ENCODE measurements at regions not wholly inside any gene's neighbourhood (a gene's known extent, or its start where the extent isn't known, plus 50 kb on each side); places are given as distances from the start of the nearest gene placed in this dataset.

GRCh38 chr9:17019398-17019797, 115.4 kb upstream of the CNTLN start:
- DNase-seq (ENCODE audit: low read depth in 3 of 3, low spot score in 2 of 3): no peak

GRCh38 chr9:17018540-17019196, 116.2 kb upstream of the CNTLN start:
- DNase-seq (ENCODE audit: low read depth in 3 of 3, low spot score in 2 of 3): no peak

- DNase-seq (ENCODE audit: low read depth in 3 of 3, low spot score in 2 of 3): no peak
Observed at GRCh38 chr9:17017931-17018491, 116.8 kb upstream of the CNTLN start.

GRCh38 chr9:17013891-17014290, 120.9 kb upstream of the CNTLN start:
- DNase-seq (ENCODE audit: low read depth in 3 of 3, low spot score in 2 of 3): no peak

GRCh38 chr9:17013010-17013409, 121.8 kb upstream of the CNTLN start:
- DNase-seq (ENCODE audit: low read depth in 3 of 3, low spot score in 2 of 3): no peak

GRCh38 chr9:17011880-17012279, 123.0 kb upstream of the CNTLN start:
- DNase-seq (ENCODE audit: low read depth in 3 of 3, low spot score in 2 of 3): no peak

- DNase-seq (ENCODE audit: low read depth in 3 of 3, low spot score in 2 of 3): no peak
Observed at GRCh38 chr9:17009071-17009470, 125.8 kb upstream of the CNTLN start.

GRCh38 chr9:17005056-17005823, 129.6 kb upstream of the CNTLN start:
- DNase-seq (ENCODE audit: low read depth in 3 of 3, low spot score in 2 of 3): peak; percentile 43 to 71 (median 48)

- no peak for DNase-seq (ENCODE audit: low read depth in 3 of 3, low spot score in 2 of 3)
Observed at GRCh38 chr9:17004500-17004899, 130.3 kb upstream of the CNTLN start.

GRCh38 chr9:17003576-17004240, 131.1 kb upstream of the CNTLN start:
- DNase-seq (ENCODE audit: low read depth in 3 of 3, low spot score in 2 of 3): no peak

- DNase-seq (ENCODE audit: low read depth in 3 of 3, low spot score in 2 of 3): no peak
Observed at GRCh38 chr9:16996901-16997491, 126.5 kb upstream of the BNC2 start.

- no peak for DNase-seq (ENCODE audit: low read depth in 3 of 3, low spot score in 2 of 3)
Observed at GRCh38 chr9:16992138-16992537, 121.7 kb upstream of the BNC2 start.

- DNase-seq (ENCODE audit: low read depth in 3 of 3, low spot score in 2 of 3): no peak
Observed at GRCh38 chr9:16987026-16987425, 116.6 kb upstream of the BNC2 start.

- no peak for DNase-seq (ENCODE audit: low read depth in 3 of 3, low spot score in 2 of 3)
Observed at GRCh38 chr9:16986556-16986955, 116.1 kb upstream of the BNC2 start.

- no peak for DNase-seq (ENCODE audit: low read depth in 3 of 3, low spot score in 2 of 3)
Observed at GRCh38 chr9:16985559-16986348, 115.3 kb upstream of the BNC2 start.

GRCh38 chr9:16982780-16983310, 112.4 kb upstream of the BNC2 start:
- no peak for DNase-seq (ENCODE audit: low read depth in 3 of 3, low spot score in 2 of 3)

- DNase-seq (ENCODE audit: low read depth in 3 of 3, low spot score in 2 of 3): no peak
Observed at GRCh38 chr9:16976427-16976826, 106.0 kb upstream of the BNC2 start.

GRCh38 chr9:16974436-16974835, 104.0 kb upstream of the BNC2 start:
- no peak for DNase-seq (ENCODE audit: low read depth in 3 of 3, low spot score in 2 of 3)

GRCh38 chr9:16970321-16970720, 99.9 kb upstream of the BNC2 start:
- DNase-seq (ENCODE audit: low read depth in 3 of 3, low spot score in 2 of 3): no peak

- no peak for DNase-seq (ENCODE audit: low read depth in 3 of 3, low spot score in 2 of 3)
Observed at GRCh38 chr9:16964228-16964627, 93.8 kb upstream of the BNC2 start.
